Fibroblast of gingiva (primary cell): ENCODE measurements at regions not wholly inside any gene's neighbourhood (a gene's known extent, or its start where the extent isn't known, plus 50 kb on each side); places are given as distances from the start of the nearest gene placed in this dataset.

Source experiments
- DNase-seq: peaks from one replicate; pipeline ENCODE4 v3.0.0-alpha.2; 2011; ENCODE audit warnings: low read depth

- DNase-seq = no peak
Measured at GRCh38 chr12:127297327-127297726, 969.6 kb upstream of the TMEM132C start.

- no peak for DNase-seq
Measured at GRCh38 chr12:127300075-127300474, 966.9 kb upstream of the TMEM132C start.

- no peak for DNase-seq
Measured at GRCh38 chr12:127300753-127301152, 966.2 kb upstream of the TMEM132C start.

GRCh38 chr12:127301876-127302275 is 965.1 kb upstream of the TMEM132C start:
- no peak for DNase-seq

GRCh38 chr12:127304751-127305725 is 961.9 kb upstream of the TMEM132C start:
- DNase-seq = no peak

GRCh38 chr12:127306604-127307215 is 960.3 kb upstream of the TMEM132C start:
- peak; percentile 91 for DNase-seq

GRCh38 chr12:127307528-127307927 is 959.4 kb upstream of the TMEM132C start:
- DNase-seq = no peak

GRCh38 chr12:127308148-127308547 is 958.8 kb upstream of the TMEM132C start:
- no peak for DNase-seq

GRCh38 chr12:127310548-127310947 is 956.4 kb upstream of the TMEM132C start:
- DNase-seq = no peak

GRCh38 chr12:127311720-127312364 is 955.1 kb upstream of the TMEM132C start:
- DNase-seq = peak; percentile 5

GRCh38 chr12:127324681-127325080 is 942.3 kb upstream of the TMEM132C start:
- DNase-seq = no peak

GRCh38 chr12:127327986-127328385 is 939.0 kb upstream of the TMEM132C start:
- DNase-seq = no peak

- DNase-seq = no peak
Measured at GRCh38 chr12:127328867-127329266, 938.1 kb upstream of the TMEM132C start.

GRCh38 chr12:127334365-127334764 is 932.6 kb upstream of the TMEM132C start:
- DNase-seq = no peak

GRCh38 chr12:127334912-127335644 is 931.9 kb upstream of the TMEM132C start:
- no peak for DNase-seq

- no peak for DNase-seq
Measured at GRCh38 chr12:127336416-127336815, 930.6 kb upstream of the TMEM132C start.

- no peak for DNase-seq
Measured at GRCh38 chr12:127339065-127339464, 927.9 kb upstream of the TMEM132C start.

- no peak for DNase-seq
Measured at GRCh38 chr12:127340381-127340780, 926.6 kb upstream of the TMEM132C start.

GRCh38 chr12:127342861-127343260 is 924.1 kb upstream of the TMEM132C start:
- peak; percentile 53 for DNase-seq

GRCh38 chr12:127343940-127344339 is 923.0 kb upstream of the TMEM132C start:
- no peak for DNase-seq

- DNase-seq = no peak
Measured at GRCh38 chr12:127351481-127352010, 915.4 kb upstream of the TMEM132C start.
